NCI-H82 treated with DMSO at 0.1 percent for 48 hours (cell line): ENCODE measurements at regions not wholly inside any gene's neighbourhood (a gene's known extent, or its start where the extent isn't known, plus 50 kb on each side); places are given as distances from the start of the nearest gene placed in this dataset.
"Not testable (repeated sequence)": the region's sequence is repeated elsewhere in the genome, so short reads cannot be mapped to it uniquely, and the experiment has no call there.

Experiments used
- DNase-seq: peaks from one replicate; lab custom pipeline; 2025; ENCODE audit not compliant: unreplicated experiment; lab: John Stamatoyannopoulos, UW

DNA sequence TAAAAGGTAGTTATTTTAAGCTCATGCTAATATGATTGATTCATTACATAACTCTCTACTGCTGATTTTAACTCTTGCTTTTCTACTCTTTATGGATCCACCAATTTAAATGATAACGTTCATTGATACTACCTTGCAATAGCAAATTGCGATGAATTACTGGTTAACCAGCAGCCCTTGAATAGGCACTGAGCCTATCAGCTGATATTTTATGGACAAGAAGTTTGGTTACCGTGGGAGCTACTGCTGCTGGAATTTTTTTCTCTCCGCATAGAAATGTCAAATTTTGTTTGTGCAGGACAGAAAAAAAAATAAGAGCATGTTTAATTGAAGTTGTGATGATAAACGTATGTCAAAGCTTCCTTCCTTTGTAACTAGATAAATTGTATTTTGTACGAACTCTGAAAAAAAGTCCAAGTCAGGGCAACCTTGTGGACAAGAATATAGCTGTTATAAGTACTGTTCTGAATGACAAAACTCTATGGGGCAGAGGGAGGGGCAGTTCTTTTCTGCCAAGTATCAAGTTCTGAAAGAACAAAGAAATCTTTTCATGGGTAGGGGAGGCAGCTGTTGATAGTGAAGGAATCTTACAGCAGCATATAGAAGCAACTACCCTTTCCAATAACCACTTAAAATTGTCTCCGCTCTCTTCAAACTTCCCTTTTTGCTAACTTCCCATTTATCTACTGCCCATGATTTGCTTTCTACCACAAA is 434.9 kb upstream of the PABPC4L start:
- DNase-seq, result no peak

DNA sequence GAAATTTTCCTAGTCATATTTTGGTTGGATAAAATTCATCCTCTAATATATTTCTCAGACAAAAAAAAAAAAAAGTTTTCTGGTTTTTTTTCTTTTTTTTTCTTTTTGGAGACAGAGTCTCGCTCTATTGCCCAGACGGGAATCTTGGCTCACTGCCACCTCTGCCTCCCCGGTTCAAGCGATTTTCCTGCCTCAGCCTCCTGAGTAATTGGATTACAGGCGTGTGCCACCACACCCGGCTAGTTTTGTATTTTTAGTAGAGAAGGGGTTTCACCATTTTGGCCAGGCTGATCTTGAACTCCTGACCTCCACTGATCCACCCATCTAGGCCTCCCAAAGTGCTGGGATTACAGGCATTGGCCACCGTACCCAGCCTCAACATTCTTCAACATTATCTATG is 432.7 kb upstream of the PABPC4L start:
- no peak for DNase-seq

DNA sequence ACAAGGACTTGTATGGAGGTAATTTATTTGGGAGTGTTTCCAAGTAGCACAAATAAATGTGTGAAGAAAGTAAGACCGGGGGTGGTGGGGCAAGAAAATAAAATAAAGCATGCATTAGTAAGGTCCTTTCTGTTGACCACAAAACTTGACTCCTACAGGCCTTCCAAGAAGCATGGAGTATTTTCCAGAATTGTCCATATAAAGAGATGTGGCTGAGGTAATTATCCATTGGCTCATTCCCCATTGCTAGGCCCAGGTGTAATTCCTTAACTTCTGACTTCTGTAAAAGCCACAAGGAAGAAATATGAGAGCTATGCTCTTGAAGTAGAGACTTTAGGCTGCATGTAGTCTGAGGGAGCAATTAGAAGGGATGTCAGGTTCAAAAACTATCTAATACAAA is 430.5 kb upstream of the PABPC4L start:
- DNase-seq, result no peak

DNA sequence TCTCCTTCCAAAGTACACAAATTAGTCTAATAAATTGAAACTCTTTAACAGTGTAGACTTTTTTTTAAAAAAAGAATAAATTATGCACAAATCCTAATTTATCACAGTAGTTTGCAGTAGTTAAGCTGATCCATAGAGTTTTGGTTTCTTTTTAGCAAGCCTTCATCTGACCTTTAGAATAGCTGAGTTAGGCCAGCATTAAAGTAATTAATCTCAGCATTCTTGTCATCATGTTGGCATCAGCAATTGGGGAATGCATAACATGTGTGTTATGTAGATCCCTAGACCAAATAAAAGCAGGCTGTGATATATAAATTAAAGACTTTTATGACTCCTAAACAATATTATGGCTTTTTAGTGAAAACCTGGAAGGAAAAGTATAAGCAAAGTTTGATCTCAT is 426.5 kb upstream of the PABPC4L start:
- no peak for DNase-seq

DNA sequence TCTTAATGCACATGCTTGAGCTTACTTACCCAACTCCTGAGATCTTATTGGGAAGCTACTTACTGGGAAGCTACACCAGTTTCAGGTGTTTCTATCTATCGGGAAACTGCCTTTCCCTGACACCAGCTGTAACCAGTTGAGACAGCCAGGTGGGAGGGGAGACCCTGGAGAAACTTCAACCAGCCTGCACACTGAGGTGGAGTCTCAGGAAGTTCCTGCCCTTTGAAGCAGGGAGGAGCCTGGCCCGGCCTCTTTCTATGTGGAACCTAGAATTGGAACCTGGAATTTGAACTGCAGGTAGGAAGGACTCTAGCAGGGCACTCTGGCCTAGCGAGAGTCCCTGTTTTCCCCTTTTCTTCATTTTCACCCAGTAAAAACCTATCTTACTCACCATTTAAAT is 425.8 kb upstream of the PABPC4L start:
- DNase-seq, result no peak

GRCh38 chr4:134624365-134624764 is 422.8 kb upstream of the PABPC4L start:
- no peak for DNase-seq

DNA sequence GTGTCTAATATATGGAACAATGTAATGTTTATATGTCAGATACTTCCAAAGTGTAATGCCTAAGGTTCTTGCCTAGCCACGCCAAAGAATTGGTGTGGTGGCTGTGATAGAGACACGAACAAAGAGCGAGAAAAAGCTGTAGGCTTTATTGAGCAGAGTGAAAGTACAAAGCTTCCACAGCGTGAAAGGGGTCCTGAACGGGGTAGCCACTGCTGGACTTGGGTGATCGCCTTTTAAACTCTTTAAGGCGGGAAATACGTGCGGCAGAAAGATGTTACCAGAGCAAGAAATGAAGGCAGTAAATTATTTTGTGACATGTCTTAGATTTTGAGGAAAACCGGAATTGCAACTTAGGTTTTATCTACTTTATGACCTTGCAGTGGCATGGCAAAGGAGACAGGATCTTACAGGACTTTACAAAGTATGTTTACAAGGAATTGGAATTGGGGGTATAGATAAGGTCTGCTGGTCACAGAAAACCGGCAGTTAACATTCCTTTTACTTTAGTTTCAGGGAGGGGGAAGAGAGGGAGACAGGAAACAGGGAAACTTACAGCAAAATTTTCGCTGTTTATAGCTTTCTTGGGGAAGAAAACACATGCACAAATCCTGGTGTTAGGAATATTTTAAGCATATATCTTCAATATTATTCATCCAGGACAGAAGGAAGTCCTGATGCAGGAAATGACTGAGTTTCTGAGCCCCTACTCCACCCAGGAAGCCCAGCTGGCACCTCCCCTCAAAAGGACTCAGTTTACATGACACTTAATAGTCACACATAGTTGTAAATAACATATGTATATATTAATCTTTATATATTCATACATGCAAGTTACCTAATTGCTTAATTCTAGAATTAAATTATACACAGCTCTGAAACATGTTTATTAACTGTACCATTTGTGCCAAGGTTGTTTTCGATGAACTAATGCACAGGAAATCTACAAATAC is 421.3 kb upstream of the PABPC4L start:
- not testable (repeated sequence) for DNase-seq

GRCh38 chr4:134622199-134622598 is 420.6 kb upstream of the PABPC4L start:
- no peak for DNase-seq

GRCh38 chr4:134621715-134622114 is 420.1 kb upstream of the PABPC4L start:
- not testable (repeated sequence) for DNase-seq

DNA sequence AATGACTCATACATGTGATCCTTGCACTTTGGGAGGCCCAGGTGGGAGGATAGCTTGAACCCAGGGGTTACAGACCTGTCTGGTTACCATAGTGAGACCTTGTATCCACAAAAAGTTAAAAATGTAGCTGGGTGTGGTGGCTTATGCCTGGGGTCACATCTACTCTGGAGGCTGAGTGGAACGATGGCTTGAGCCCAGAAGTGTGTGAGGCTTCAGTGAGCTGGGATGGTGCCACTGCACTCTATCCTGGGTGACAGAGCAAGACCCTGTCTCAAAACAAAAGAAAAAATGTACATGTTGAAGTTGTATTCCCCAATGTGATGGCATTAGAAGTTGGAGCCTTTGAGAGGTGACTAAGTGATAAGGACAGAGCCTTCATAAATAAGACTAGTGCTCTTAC is 409.4 kb upstream of the PABPC4L start:
- DNase-seq, result no peak

- no peak for DNase-seq
Observed at GRCh38 chr4:134610172-134610571, 408.6 kb upstream of the PABPC4L start.

DNA sequence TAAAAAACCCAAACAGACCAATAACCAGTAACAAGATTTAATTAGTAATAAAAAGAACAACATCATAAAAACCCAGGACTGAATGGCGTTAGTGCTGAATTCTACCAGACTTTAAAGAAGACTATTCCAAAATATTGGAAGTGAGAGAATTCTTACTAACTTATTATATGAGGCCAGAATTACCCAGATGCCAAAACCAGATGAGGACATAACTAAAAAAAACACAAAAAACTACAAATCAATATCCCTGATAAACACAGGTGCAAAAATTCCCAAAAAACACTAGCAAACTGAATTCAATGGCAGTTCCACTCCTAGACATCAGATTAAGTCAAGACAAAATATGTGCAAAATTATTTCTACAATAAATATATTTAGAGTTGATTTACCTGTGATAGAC is 400.1 kb upstream of the PABPC4L start:
- no peak for DNase-seq

DNA sequence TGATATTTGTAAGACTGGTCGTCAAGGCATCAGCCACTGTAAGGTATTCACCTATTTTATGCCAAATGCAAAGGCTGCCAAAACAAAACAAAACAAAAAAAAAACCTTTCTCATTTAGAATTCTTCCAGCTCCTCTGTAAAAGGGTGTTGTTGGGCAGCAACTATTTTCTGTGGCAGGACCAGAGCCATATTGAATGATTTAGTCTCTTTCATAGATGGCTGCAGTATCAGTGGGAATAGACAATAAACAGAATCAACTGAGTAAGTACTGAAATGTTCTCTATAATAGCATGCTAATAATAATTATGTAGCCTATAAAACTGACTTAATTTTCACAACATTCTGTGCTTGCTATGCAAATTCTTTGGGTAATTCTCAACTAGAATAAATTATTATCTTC is 389.7 kb upstream of the PABPC4L start:
- DNase-seq, result no peak

GRCh38 chr4:134585972-134586371 is 384.4 kb upstream of the PABPC4L start:
- DNase-seq, result no peak

DNA sequence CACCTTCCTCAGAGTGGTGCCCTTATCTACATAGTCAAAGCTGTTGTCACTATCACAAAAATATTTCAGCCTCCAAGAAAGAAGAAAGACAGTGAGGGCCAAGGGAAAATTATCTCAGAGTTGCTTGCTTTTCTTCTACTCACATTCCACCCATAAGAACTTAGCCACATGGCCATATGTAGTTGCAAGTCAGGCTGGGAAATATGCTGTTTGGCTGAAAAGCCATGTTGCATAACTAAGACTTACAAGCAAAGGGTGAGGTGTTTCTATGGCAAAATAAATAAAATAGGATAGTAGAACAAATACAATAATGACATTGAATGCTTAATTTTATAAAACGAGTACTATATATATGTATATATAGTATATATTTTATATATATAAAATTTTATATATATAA is 365.9 kb upstream of the PABPC4L start:
- DNase-seq, result no peak

DNA sequence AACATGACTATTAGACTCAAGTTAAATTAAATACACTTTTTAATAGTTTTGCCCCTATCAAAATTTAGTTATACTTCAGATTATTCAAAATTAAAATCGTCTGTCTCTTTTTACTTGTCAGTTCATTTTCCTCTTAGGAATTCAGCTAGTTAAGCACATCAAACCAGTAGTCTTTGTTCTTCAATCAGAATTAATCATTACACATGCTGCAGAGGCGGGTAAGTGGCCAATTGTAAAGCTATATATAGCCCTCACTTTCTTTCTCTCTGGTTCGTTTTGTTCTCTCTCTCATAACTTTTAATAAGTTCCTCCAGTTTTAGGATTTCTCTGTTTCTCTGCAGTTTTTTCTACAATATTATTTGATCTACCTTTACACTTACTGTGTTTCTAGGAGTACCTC is 359.1 kb upstream of the PABPC4L start:
- DNase-seq, result no peak

DNA sequence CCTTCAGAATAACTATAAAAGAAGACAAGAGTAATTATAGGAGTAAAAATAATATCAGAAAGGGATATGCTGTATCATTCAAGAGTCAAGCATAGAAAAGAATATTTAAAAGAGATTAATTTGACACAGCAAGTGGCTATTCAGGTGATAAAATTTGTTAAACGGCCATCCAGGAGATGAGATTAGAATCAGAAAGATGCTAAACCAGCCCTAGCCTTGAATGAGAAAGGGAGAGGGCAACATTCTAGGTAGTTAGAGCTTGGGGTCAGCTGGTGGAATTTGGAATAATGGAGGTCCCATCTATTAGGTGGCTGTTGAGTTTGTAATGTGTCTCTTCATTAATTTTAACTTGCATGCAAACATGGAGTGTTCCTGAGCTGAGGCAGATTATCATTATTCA is 350.5 kb upstream of the PABPC4L start:
- DNase-seq, result no peak

- DNase-seq, result no peak
Observed at GRCh38 chr4:134551348-134551747, 349.8 kb upstream of the PABPC4L start.

DNA sequence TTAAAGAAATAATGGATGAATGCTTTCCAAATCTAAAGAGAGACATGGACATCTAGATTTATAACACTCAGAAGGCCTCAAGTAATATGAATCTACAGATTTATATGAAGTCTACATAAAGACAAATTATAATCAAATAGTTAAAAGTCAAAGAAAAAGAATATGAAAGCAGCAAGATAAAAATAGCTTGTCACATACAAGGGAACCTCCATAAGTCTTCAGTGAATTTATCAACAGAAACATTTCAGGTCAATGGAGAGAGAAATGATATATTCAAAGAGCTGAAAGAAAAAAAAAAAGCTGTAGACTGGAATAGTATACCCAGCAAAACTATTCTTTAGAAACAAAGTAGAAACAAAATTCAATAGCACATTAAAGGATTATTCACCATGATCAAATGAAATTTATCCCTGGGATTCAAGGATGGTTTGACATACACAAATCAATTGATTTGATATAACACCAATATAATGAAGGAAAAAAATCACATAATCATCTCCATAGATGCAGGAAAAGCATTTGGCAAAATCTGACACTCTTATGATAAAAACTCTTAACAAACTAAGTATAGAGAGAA is 346.6 kb upstream of the PABPC4L start:
- no peak for DNase-seq

GRCh38 chr4:134546279-134546678 is 344.7 kb upstream of the PABPC4L start:
- no peak for DNase-seq

- DNase-seq, result no peak
Observed at GRCh38 chr4:134544303-134544770, 342.7 kb upstream of the PABPC4L start.

- no peak for DNase-seq
Observed at GRCh38 chr4:134540588-134540987, 339.0 kb upstream of the PABPC4L start.
